H1 (cell line): ENCODE measurements at regions not wholly inside any gene's neighbourhood (a gene's known extent, or its start where the extent isn't known, plus 50 kb on each side); places are given as distances from the start of the nearest gene placed in this dataset.

ENCODE experiments used
- CTCF ChIA-PET: fragments of 300-600 bp; sonication (Branson Sonifier 250); formaldehyde crosslinking; loops from one replicate; lab custom pipeline; 2021; ENCODE audit not compliant: partially characterized antibody; lab: Charles Lee
- POLR2A ChIA-PET: fragments of 300-600 bp; sonication (Branson Sonifier 250); formaldehyde crosslinking; loops from one replicate; lab custom pipeline; 2021; ENCODE audit warnings: inconsistent platforms; ENCODE audit not compliant: partially characterized antibody; lab: Charles Lee
- DNase-seq, 2 experiments: peaks; one replicate each; pipeline versions ENCODE4 v3.0.0 to v3.0.0-alpha.2; 2010 to 2022; ENCODE audit warnings: low spot score in 2 of 2, low read depth in 1 of 2, mixed read lengths in 1 of 2
- FAIRE-seq: peaks from 2 replicates; lab custom pipeline; 2011; peaks lifted over from hg19 to GRCh38; lab: Jason Lieb, UNC
- H2AFZ ChIP-seq: 2 replicates; pipeline ENCODE4 v1.8.1; 2012; ENCODE audit warnings: low read length, inconsistent platforms
- H2AK5ac ChIP-seq: 2 replicates; pipeline ENCODE4 v1.6.1; 2013; ENCODE audit warnings: low read depth, low read length
- H2BK120ac ChIP-seq: replicated peaks from 2 replicates; pipeline ENCODE3; 2013; ENCODE audit warnings: low read depth, low read length, inconsistent platforms
- H2BK12ac ChIP-seq: 2 replicates; pipeline ENCODE4 v1.6.1; 2013; ENCODE audit warnings: low read depth, low read length
- H2BK15ac ChIP-seq: 2 replicates; pipeline ENCODE4 v1.6.1; 2013; ENCODE audit warnings: low read length
- H2BK20ac ChIP-seq: 2 replicates; pipeline ENCODE4 v1.6.1; 2013; ENCODE audit warnings: low read length
- H2BK5ac ChIP-seq: 2 replicates; pipeline ENCODE4 v1.6.1; 2013; ENCODE audit warnings: low read depth, low read length
- H3K14ac ChIP-seq: 2 replicates; pipeline ENCODE4 v1.6.1; 2013; ENCODE audit warnings: inconsistent platforms; ENCODE audit not compliant: insufficient read length
- H3K18ac ChIP-seq: 2 replicates; pipeline ENCODE4 v1.6.1; 2013; ENCODE audit warnings: low read length; ENCODE audit errors: extremely low read depth
- H3K23ac ChIP-seq: 2 replicates; pipeline ENCODE4 v1.6.1; 2013; ENCODE audit warnings: inconsistent platforms; ENCODE audit not compliant: insufficient read length
- H3K23me2 ChIP-seq: 2 replicates; pipeline ENCODE4 v1.6.1; 2013; ENCODE audit warnings: low read depth, low read length
- H3K27ac ChIP-seq: 2 replicates; pipeline ENCODE4 v1.6.1; 2011; ENCODE audit warnings: low read depth, low read length, inconsistent platforms
- H3K27me3 ChIP-seq, 4 experiments: replicated peaks in 1 of 4; 1 replicate in 1 of 4; 2 replicates in 3 of 4; pipeline versions ENCODE4 v1.6.1 to v1.8.1; 2011 to 2013; ENCODE audit warnings: low read length in 3 of 4, mild to moderate bottlenecking in 3 of 4, inconsistent platforms in 2 of 4, mixed read lengths in 2 of 4, moderate library complexity in 1 of 4; ENCODE audit not compliant: control insufficient read depth in 3 of 4, insufficient read depth in 3 of 4; ENCODE audit errors: extremely low read depth in 1 of 4
- H3K36me3 ChIP-seq, 4 experiments: 2 replicates each; pipeline versions ENCODE4 v1.6.1 to v1.8.1; 2011 to 2013; ENCODE audit warnings: mild to moderate bottlenecking in 4 of 4, low read length in 3 of 4, moderate library complexity in 2 of 4, control low read depth in 1 of 4, inconsistent platforms in 1 of 4; ENCODE audit not compliant: insufficient read depth in 4 of 4, control insufficient read depth in 2 of 4
- H3K4ac ChIP-seq: replicated peaks from 2 replicates; pipeline ENCODE3; 2013; ENCODE audit warnings: low read length, low read depth, mixed read lengths, inconsistent platforms; ENCODE audit not compliant: insufficient read length
- H3K4me1 ChIP-seq, 4 experiments: replicated peaks in 1 of 4; 1 replicate in 1 of 4; 2 replicates in 3 of 4; pipeline versions ENCODE4 v1.6.1 to v1.8.1; 2011 to 2013; ENCODE audit warnings: low read length in 3 of 4, inconsistent platforms in 2 of 4, mixed read lengths in 1 of 4; ENCODE audit not compliant: insufficient read depth in 4 of 4, control insufficient read depth in 3 of 4
- H3K4me2 ChIP-seq, 2 experiments: 2 replicates each; pipeline versions ENCODE4 v1.6.1 to v1.8.1; 2011 to 2013; ENCODE audit warnings: low read depth in 2 of 2, low read length in 2 of 2, control low read depth in 1 of 2, inconsistent platforms in 1 of 2, mild to moderate bottlenecking in 1 of 2; ENCODE audit not compliant: insufficient read depth in 1 of 2
- H3K4me3 ChIP-seq, 4 experiments: fragments of 200-600, 300-600 bp in 1 of 4; sonication (generic), shearing (Covaris generic), sonication (Bioruptor Twin) in 1 of 4; 2 replicates each; pipeline versions ENCODE4 v1.5.1 to v1.8.1; 2011 to 2016; ENCODE audit warnings: low read length in 4 of 4, low read depth in 3 of 4, control low read depth in 2 of 4, inconsistent platforms in 2 of 4, mild to moderate bottlenecking in 2 of 4, mixed read lengths in 1 of 4, moderate library complexity in 1 of 4; ENCODE audit not compliant: insufficient read depth in 2 of 4; ENCODE audit errors: extremely low read depth in 1 of 4
- H3K56ac ChIP-seq: replicated peaks from 2 replicates; pipeline ENCODE3; 2013; ENCODE audit warnings: low read depth, mild to moderate bottlenecking, mixed read lengths, low read length, inconsistent platforms; ENCODE audit not compliant: insufficient read length
- H3K79me1 ChIP-seq: 2 replicates; pipeline ENCODE4 v1.6.1; 2013; ENCODE audit warnings: low read depth, low read length, control low read depth
- H3K79me2 ChIP-seq, 2 experiments: 2 replicates each; pipeline versions ENCODE4 v1.6.1 to v1.8.1; 2012 to 2013; ENCODE audit warnings: low read length in 2 of 2, mild to moderate bottlenecking in 2 of 2, inconsistent platforms in 1 of 2; ENCODE audit not compliant: insufficient read depth in 2 of 2, control insufficient read depth in 1 of 2
- H3K9ac ChIP-seq, 4 experiments: replicated peaks in 1 of 4; 1 replicate in 1 of 4; 2 replicates in 3 of 4; pipeline versions ENCODE4 v1.6.1 to v1.8.1; 2011 to 2013; ENCODE audit warnings: low read depth in 3 of 4, low read length in 3 of 4, control low read depth in 2 of 4, mild to moderate bottlenecking in 2 of 4, moderate library complexity in 2 of 4, inconsistent platforms in 1 of 4; ENCODE audit errors: extremely low read depth in 1 of 4
- H3K9me3 ChIP-seq, 2 experiments: 2 replicates each; pipeline versions ENCODE4 v1.6.1 to v1.8.1; 2012 to 2013; ENCODE audit warnings: mild to moderate bottlenecking in 2 of 2, moderate library complexity in 2 of 2, control low read depth in 1 of 2, inconsistent platforms in 1 of 2, low read depth in 1 of 2, low read length in 1 of 2, mixed read lengths in 1 of 2; ENCODE audit not compliant: insufficient read depth in 2 of 2
- H4K20me1 ChIP-seq, 2 experiments: replicated peaks in 1 of 2; 2 replicates each; pipeline versions ENCODE3 to v1.8.1; 2011 to 2013; ENCODE audit warnings: inconsistent platforms in 2 of 2, low read length in 2 of 2, mild to moderate bottlenecking in 1 of 2; ENCODE audit not compliant: insufficient read depth in 2 of 2, control insufficient read depth in 1 of 2
- H4K5ac ChIP-seq: 2 replicates; pipeline ENCODE4 v1.6.1; 2013; ENCODE audit warnings: low read length, low read depth, mixed read lengths, inconsistent platforms; ENCODE audit not compliant: insufficient read length
- H4K8ac ChIP-seq: 2 replicates; pipeline ENCODE4 v1.8.0; 2013; ENCODE audit warnings: mild to moderate bottlenecking, moderate library complexity, low read length, inconsistent platforms; ENCODE audit not compliant: insufficient read depth; ENCODE audit errors: extremely low read depth
- H4K91ac ChIP-seq: replicated peaks from 2 replicates; pipeline ENCODE3; 2013; ENCODE audit warnings: low read length, mixed read lengths, inconsistent platforms; ENCODE audit not compliant: insufficient read length
- BRCA1 ChIP-seq: IDR thresholded peaks from 2 replicates; pipeline ENCODE4 v1.6.1; 2012; ENCODE audit warnings: low read depth, low read length, improper control_type of control experiment
- CTBP2 ChIP-seq: IDR thresholded peaks from 2 replicates; pipeline ENCODE4 v1.7.0; 2011; ENCODE audit warnings: borderline replicate concordance, mild to moderate bottlenecking, moderate library complexity, mixed read lengths, low read length; ENCODE audit not compliant: insufficient read depth, insufficient read length
- KDM1A ChIP-seq: fragments of 200-600, 300-600 bp; sonication (generic); IDR thresholded peaks from 2 replicates; pipeline ENCODE4 v1.7.1; 2016; ENCODE audit warnings: mild to moderate bottlenecking, low read length, borderline replicate concordance
- ZNF274 ChIP-seq: IDR thresholded peaks from 2 replicates; pipeline ENCODE4 v1.7.0; 2012; ENCODE audit warnings: low read length, borderline replicate concordance; ENCODE audit errors: extremely low read depth
- WGBS, 2 experiments: shearing (Covaris generic) in 1 of 2; methylation state at CpG; one replicate each; pipeline versions ENCODE4 v1.1.6 to v1.1.7; 2013 to 2015; ENCODE audit warnings: low lambda C conversion rate in 2 of 2, mixed read lengths in 2 of 2, inconsistent platforms in 1 of 2, low coverage in 1 of 2, missing lambda C conversion rate in 1 of 2; ENCODE audit not compliant: insufficient replicate concordance in 2 of 2, insufficient coverage in 1 of 2, insufficient read length in 1 of 2; ENCODE audit errors: extremely low coverage in 1 of 2, missing lambda C conversion rate in 1 of 2; 5-methylcytosine and 5-hydroxymethylcytosine counted together

DNA sequence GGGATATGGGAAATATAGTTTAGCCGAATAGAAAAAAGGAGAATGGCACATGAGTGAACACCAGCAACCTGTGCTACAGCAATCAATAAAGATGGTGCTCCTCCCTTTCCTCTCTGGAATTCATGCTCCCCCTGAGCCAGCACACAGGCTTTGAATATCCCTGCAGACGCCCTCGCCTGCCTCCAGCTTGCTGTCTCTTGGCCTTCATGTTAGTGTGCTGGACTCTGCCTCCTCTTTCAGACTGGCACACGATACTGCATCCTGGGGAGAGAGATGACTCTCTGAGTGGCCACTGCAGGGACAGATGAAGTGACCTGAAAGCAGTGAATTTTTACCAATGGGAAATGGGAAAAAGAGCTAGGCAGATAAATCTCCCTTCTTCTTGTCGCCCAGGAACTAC is 498.6 kb upstream of the SALL1 start:
- DNase-seq, result no peak
- Histone ChIP-seq H3K4me2 (no peak overlapping the region), H3K4ac (no peak overlapping the region), H3K9me3 (no peaks in the 10 kb centered on the region), H3K27me3 (no peaks in the 10 kb centered on the region), H2BK12ac (no peak overlapping the region), H2BK120ac (no peak overlapping the region), H3K23ac (no peak overlapping the region), H3K9ac (no peak overlapping the region), H3K14ac (no peak overlapping the region), H3K79me1 (no peaks in the 10 kb centered on the region), H3K23me2 (no peaks in the 10 kb centered on the region; the same call in 1 of the 2 replicates), H2BK20ac (no peak overlapping the region), H4K91ac (no peak overlapping the region), H3K56ac (no peak overlapping the region), H2AFZ (no peak overlapping the region), H3K18ac (no peak overlapping the region)
- CTCF ChIA-PET, result interaction anchor here (1.2 kb wide), 1 partner anchor 11 kb away, joined by 7 read pairs; no protein-coding TSS in a partner anchor
- FAIRE-seq, result no peak
- TF ChIP-seq BRCA1 (no peak), ZNF274 (no peak), KDM1A (no peak), CTBP2 (no peak)
- TF ChIP-seq, all 59 proteins: peak for 0
- Histone ChIP-seq H4K20me1 (no peaks in the 10 kb centered on the region), H4K5ac (no peak overlapping the region), H2BK5ac (no peak overlapping the region), H3K36me3 (no peaks in the 10 kb centered on the region), H4K8ac (no peak overlapping the region), H3K79me2 (no peaks in the 10 kb centered on the region), H3K4me1 (peaks cover 0 to 4% (median 3%) of the 10 kb centered on the region in 4 experiments; a peak in 3 of 7 replicates), H3K27ac (no peak overlapping the region), H2BK15ac (no peak overlapping the region), H3K4me3 (no peak overlapping the region), H2AK5ac (no peak overlapping the region)
- WGBS, 2 experiments, result 90% methylated on average over 5 of the region's 5 CpGs; no CpG with 5 or more reads in 1 of the 2 experiments
- POLR2A ChIA-PET, result no interaction called here
